T-helper 2 cell treated with Interferon-gamma antibody and Interleukin-4, amounts not matched to agents 100 ng/mL and 5 ng/mL, for 36 hours (primary cell): ENCODE measurements at regions not wholly inside any gene's neighbourhood (a gene's known extent, or its start where the extent isn't known, plus 50 kb on each side); places are given as distances from the start of the nearest gene placed in this dataset.

Experiments used
- intact Hi-C: fragments of 100-400 bp; cut with micrococcal nuclease; formaldehyde crosslinking; loops from one replicate; pipeline ENCODE4 v1.15.1; 2023

DNA sequence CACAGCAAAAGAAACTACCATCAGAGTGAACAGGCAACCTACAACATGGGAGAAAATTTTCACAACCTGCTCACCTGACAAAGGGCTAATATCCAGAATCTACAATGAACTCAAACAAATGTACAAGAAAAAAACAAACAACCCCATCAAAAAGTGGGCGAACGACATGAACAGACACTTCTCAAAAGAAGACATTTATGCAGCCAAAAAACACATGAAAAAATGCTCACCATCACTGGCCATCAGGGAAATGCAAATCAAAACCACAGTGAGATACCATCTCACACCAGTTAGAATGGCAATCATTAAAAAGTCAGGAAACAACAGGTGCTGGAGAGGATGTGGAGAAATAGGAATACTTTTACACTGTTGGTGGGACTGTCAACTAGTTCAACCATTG is 207.8 kb downstream of the USP6NL start:
- intact Hi-C loops: loop anchor here (5.0 to 10.0 kb wide), 2 partner anchors 66 to 259 kb away; no protein-coding TSS in a partner anchor

GRCh38 chr10:11403116-11403515 is 208.3 kb downstream of the USP6NL start:
- intact Hi-C loops: loop anchor here (5.0 to 10.0 kb wide), 2 partner anchors 66 to 258 kb away; no protein-coding TSS in a partner anchor

GRCh38 chr10:11402392-11402791 is 209.1 kb downstream of the USP6NL start:
- intact Hi-C loops: loop anchor here (5.0 to 10.0 kb wide), 2 partner anchors 65 to 258 kb away; no protein-coding TSS in a partner anchor

DNA sequence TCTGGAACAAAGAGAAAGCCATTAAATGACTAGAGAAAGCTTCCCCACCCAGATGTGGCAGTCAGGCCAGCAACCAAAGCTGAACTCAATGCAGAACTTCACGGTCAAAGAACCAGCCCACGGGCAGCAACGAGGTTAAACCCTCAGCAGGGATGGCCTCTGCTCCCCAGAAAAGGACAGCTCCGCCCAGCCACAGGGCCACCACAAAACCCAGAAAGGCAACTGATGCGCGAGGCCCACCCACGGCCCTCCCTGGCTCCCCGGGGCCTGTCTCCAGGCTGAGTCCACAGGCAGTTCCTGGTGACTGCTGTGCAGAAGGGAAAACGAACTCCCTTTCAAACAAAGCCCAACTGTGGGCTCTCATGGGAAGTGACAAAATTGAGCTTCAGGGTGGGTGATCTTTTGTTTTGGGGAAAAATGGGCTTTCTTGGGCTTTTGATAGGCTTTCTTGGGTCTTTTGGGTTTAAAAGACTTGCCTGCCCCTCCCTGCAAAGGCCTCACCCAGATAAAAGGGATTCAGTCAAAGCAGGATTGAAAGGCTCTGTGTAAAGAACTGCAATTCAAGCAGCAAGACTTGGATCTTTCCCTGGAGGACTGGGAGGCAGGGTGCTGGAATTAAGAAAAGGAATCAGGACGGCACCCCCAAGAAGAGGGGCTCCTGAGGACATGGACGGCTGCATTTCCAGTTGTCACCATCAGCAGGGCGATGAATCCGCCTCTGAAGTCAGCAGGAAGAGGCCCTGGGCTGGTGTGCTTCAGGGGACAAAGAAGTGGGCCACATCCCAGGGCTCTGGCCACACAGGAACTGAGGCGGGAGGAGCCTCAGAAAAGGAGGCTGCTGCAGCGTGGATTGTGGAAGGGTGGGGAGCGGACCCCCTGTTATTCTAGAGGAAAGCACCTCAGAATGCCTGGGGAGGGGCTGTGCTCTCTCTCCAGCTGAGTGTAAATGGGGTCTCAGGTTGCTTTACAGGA is 209.9 kb downstream of the USP6NL start:
- intact Hi-C loops: loop anchor here (5.0 to 10.0 kb wide), 2 partner anchors 64 to 257 kb away; no protein-coding TSS in a partner anchor

- intact Hi-C loops: no loop called here
Observed at GRCh38 chr10:11397980-11398580, 213.4 kb downstream of the USP6NL start.

DNA sequence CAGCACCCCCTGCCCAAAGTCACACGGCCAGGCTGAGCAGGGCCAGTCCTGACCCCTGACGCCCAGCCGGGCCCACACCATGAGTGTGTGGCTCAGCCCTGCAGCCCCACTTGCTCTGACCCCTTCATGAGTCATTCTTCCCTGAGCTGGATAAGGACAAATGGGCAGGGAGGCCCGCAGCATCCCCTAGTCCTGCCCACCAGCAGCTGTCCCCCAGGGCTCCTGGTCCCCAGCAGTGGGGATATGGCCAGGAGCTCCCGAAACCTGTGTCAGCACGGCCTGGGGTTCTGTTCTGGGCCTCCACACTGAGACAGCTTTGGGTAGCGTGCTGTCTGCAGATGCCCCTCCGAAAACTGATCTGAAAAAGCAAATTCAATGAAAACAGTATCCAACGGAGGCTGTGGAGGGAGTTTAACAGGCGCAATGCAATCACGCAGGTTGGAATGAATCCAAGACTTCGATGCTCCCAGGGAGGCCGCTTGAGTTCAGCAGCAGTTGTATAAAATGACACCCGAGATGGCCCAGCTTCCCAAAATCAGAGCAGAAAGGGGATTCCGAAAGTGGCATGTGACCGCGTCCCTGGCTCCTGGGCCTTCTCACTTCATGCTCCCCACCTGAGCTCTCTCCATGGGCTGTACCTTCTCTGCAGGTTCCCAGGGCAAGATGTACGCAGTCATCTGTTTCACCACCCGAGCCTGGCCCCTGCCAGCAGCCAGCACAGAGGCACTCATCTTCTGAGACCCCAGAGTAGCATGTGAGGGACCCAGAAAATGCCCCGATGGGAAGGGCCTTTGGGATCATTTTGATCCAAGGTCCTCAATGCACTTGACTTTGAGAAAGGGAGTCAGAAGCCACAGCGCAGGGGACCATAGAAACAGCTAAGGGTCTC is 214.1 kb downstream of the USP6NL start:
- intact Hi-C loops: no loop called here

DNA sequence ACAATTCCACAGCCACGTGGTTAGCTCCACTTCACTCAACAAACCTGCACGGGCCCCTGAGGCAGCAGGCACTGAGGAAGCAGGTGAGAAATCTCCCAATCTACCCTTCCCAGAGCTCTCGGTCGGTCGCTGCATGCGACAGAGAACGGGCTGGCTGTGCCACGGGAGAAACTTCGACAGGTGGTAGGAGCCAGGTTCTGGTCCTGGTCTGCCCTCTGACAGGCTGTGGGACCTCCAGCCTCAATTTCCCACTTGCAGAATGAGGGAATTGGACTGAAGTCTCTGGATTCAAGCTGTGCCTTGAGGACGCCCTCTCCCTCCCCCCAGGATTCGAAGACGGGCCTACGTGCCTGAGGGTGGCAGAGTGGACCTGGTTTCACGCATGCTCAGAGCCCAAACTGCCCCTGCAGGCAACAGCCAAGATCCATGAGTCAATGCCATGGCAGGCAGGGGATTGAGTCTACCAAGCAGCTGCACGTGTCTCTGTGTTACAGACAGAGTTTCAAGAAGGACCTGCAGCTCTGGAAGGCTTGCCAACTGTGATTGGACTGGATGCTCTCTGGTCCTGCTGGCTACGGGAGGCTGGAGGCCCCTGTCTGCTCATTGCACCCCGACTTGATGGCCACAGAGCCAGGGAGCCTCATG is 215.0 kb downstream of the USP6NL start:
- intact Hi-C loops: no loop called here

- intact Hi-C loops: no loop called here
Observed at GRCh38 chr10:11395581-11396310, 215.7 kb downstream of the USP6NL start.

- intact Hi-C loops: no loop called here
Observed at GRCh38 chr10:11395161-11395560, 216.3 kb downstream of the USP6NL start.

- intact Hi-C loops: no loop called here
Observed at GRCh38 chr10:11393858-11394257, 217.6 kb downstream of the USP6NL start.

DNA sequence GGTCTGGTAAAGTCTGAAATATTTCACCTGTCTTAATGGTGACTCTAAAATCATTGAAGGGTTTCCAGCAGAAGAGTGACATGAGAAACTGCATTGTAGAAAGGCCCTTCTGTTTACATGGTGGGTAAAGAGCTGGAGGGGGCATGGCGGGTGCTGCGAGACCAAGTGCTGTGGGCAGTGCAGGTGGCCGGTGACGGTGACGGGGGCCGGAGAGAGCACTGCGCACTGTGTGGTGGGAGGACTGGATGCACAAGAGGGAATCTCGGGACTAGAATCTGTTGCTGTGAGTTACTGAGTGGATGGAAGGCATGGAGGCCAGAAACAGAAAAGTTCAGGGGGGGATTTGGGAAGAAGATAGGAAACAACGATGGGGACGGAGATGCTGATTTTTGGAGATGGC is 218.7 kb downstream of the USP6NL start:
- intact Hi-C loops: no loop called here

DNA sequence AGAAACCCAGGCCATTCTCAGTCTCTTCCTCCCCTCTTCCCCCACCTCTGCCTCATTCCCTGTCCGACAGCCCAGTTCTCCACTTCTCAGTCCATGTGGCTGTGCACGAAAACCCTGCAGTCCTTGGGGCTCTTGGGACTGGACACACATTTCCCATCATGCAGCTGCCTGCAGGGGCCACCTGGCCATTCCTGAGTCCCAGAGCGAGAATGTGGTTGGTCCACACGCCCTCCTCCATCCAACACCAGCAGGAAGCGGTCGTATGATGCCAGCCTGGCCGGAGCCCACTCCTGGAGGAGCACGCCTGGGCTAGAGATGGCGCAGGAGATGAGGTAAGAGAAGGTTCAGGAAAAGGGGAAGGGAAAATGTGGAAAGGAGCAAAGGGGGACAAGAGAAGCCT is 222.5 kb downstream of the USP6NL start:
- intact Hi-C loops: no loop called here

DNA sequence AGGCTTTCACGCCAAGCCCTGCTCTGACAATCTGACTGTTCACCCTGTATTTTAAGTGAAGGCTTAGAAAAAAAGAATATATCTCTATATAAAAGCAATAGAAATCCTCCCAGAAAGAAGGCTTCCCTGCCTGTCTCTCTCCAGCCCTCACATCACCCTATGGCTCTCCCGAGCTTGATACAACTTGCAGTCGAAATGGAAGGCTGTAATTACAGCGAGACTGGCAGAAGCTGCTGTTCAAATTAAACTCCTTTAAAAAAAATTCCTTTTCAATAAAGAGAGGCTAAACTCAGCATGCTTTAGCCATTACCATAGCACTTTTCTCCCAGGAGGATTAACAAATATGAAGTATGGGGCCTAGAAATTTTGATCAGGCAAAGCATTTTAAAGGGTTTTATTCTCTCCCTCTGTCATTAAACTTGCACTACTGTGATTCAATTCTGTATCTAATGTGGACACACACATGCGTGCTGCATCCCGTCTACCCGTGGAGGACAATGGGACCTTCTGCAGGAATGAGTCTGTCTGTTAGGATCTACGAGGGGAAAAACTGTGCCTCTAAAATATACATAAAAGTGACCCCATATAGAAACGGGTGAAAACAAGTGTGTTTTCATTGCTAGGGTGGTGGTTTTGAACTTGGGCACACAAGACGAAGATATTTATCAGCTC is 223.8 kb downstream of the USP6NL start:
- intact Hi-C loops: no loop called here

DNA sequence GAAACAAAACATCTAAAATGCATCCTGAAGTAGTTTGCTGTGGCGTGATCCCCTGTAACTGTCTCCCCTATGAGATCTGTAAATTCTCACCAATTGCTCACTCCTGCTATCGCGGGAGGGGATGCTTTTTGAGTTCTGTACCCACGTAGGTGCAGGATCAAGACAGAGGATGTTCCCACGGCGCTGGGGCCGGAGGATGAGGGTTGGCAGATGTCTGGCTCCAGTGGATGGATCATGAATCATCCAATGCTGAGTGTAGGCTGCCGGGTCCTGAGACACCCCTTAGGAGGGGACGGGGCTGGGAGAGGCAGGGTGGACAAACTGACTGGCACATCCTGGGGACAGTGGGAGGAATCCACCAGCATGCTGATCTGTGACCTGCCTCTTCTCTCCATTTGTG is 224.4 kb downstream of the USP6NL start:
- intact Hi-C loops: no loop called here
